HG02610 (cell line): ENCODE measurements at regions not wholly inside any gene's neighbourhood (a gene's known extent, or its start where the extent isn't known, plus 50 kb on each side); places are given as distances from the start of the nearest gene placed in this dataset.

Source experiments
- ATAC-seq: cut with Tn5 transposase; IDR thresholded peaks from one replicate; pipeline ENCODE4 v1.9.1; 2021; ENCODE audit warnings: mild to moderate bottlenecking, moderate library complexity; ENCODE audit not compliant: unreplicated experiment

DNA sequence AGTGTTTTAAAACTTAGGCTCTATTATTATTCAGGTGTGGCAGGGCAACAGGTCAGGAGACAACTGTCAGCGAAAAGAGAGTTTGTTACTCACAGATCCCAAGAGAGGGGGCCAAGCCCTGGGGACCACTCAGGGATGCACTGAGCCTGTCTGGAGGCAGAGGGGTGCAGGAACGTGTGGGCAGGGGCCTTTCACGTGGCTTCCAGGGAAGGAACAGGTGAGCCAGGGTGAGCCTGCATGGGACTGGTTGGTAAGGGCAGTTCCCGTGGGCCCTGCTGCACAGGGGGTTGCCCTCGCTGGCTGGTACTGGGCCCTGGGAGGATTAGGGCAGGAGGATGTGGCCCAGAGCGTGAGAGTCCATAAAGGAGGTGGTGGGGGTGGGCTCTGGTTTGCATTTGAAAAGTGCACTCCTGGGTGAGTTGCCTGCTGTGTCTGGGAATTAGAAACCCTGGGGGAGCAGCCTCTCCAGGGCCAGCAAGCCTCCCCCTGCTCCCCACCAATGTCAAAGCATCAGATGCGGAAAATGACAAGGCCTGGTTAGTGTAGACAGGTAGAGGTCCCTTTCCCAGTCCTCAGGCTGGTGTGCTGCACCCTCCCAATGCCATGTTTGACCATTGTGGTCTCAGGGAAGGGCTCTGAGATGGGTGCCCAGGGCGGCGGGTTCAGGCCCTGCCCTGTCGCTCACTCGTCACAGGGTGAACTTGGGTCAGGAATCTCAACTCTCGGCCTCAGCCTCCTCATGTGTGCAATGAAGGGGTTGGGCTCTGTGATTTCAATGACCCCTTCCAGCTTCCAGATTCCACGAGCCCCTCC lies 127.4 kb upstream of the RPS6KA2 start:
- no peak for ATAC-seq

DNA sequence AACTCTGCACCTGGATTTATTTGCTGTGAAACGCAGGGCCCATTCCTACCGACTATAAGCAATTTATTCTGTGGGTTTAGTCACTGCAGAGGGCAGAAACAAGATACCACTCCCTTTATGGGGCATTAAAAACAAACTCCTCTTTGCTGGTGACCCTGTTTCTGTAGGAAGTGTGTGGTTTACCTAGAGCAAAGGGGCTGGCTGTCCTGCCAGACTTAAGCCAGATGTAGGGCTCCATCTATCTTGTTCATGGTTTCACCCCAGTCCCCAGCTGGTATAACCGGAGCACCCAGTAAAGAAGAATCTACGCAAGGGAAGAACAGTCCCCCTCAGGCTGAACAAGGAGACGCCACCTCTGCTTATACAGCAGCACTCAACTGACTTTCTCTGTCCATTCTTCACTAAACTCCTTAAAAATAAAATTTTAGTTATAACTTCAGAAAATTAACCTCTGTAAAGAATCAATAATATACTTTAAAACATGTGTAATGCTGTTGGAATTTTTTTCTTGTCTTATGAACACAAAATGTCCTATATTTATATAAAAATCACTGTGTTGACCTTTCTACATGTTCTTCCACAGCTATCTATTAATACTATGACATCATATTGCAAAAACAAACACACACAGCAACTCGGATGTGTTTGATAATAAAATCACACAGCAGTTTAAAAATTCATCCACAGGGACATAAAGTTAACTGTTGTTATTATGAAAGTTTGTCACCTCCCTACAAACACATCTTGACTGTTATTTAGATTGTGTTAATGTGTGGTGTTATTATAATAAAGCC lies 126.1 kb upstream of the RPS6KA2 start:
- no peak for ATAC-seq

GRCh38 chr6:166752097-166752496 lies 125.0 kb upstream of the RPS6KA2 start:
- peak; percentile 98 for ATAC-seq

DNA sequence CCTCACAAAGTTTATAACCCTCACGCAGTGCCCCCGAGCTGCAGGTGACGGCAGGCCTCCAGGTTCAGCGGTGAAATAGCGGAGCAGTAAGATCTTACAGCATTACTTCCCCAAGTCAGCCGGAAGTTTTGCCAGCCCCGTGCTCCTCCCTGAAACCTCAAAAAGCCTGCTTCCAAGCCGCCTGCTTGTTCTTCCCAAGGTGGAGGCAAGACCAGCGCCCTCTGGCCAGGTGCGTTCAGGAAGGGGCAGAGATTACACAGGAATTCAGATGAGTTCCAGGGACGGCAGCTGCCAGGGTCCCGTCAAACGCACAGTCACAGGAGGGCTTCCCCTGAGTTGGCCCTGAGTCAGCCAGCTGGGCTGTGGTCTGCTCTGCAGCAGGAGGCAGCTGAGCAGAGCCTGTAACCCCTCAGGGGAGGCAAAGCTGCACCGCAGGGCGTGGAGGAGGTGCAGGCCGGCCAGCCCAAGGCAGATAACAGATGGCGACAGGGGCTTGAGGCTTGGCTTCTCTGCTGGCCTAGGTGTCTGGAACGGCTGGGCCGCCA lies 124.1 kb upstream of the RPS6KA2 start:
- ATAC-seq, result peak; percentile 89

DNA sequence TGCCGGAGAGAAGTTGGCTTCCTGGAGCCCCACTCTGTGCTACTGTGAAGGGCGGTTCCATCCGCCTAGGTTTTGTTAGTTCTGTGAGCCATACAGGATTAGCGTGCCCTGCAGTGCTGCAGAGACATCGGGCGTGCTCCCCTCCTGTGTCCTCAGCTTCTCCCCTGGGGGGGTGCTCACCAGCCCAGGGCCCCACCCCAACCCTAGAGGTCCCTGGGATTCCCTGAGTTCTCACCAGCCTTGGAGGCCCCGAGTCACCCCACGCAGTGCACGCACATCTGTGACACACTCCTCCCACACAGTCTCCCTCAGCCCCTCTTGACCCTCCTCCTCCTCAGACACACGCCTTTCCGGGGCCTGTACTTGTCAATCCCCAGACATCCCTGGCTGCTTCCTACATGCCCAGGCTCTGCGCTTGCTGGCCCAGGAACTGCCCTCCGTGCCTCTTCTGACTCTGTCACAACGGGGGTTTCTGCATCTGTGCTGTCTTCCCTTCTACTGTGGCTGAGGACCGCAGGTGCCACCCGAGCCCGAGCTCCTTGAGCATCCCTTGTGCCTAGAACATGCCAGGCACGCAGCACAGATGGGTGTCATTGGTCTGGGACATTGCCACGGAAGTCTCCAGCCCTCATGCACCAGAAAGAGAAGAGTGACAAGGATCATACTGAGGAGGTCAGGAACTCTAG lies 123.2 kb upstream of the RPS6KA2 start:
- no peak for ATAC-seq

GRCh38 chr6:166749666-166750065 lies 122.6 kb upstream of the RPS6KA2 start:
- ATAC-seq, result no peak

DNA sequence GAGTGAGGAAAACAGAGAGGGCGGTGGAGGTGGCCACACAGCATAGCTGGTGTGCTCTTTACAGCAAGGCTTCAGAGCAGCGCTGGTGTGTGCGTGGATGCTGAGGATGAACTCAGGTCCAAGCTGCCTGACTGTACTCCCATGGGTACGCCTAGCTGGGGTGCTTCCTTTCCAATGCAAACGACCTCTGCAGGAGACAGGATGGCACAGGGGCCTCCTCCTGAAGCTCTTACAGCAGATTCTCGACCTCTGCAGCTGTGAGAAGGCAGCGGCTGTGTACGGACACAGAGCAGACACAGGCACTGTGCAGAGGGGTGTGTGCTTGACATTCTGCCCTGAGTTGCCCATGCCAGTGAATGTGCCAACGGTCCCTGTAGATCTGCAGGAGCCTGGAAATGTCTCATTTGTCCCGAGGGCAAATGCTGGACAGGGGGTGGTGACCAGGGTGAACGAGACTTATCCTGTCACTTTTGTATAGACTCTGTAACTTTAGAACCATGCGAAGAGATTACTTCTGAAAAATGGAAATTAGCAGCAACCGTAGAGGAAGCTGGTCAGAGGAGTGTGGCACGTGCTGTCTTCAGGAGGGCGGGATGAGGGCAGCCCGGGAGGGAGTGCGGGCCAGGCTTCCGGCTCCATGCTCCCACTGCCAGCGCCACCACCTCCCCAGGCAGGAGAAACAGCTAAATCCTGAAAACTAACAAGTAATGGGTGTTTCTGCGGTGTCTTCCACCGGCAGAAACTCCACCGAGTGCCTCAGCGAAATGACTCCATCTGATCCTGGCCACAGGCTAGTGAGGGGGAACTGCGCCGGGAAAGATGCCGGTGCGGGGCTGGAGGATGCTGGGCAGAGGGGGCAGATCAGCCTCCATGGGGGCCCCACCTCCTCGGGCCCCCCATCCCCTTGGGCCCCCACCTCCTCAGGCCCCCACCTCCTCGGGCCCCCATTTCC lies 120.9 kb upstream of the RPS6KA2 start:
- no peak for ATAC-seq

- ATAC-seq, result no peak
Measured at GRCh38 chr6:166745801-166746668, 119.0 kb upstream of the RPS6KA2 start.

GRCh38 chr6:166744223-166745134 lies 117.4 kb upstream of the RPS6KA2 start:
- no peak for ATAC-seq

DNA sequence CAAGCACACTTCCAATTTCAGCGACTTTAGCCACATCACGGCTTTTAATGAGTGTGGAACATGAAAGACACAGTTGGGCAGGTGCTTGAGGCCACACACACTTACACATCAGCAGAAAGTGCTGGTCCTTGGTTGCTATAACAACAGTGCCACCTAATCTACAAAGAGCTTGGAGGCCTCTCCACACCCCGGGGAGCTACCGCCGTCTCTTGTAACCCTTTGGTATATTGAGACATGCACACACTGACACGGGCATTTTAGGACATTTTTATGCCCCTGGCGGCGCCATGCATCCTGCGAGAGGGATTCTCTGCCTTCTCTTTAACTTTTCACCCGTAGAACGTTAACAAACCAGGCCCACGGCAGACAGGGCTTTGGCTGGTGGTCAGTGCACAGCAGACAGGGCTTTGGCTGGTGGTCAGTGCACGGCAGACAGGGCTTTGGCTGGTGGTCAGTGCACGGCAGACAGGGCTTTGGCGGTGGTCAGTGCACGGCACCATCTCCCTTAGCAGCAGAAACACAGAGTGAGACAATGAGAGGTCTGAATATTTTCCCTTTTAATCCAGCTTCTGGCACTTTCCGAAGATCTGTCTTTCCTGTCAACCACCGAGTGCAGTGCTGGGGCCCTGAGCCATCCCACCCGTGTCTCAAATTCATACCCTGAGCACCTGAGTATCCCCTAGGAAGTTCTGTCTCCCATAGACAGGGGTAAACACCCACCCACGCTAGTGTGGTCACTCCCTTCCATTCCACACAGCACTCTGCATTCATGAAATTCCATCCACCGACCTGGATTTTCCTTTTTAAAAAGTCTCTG lies 116.6 kb upstream of the RPS6KA2 start:
- ATAC-seq, result no peak

GRCh38 chr6:166742981-166743380 lies 115.9 kb upstream of the RPS6KA2 start:
- no peak for ATAC-seq

- no peak for ATAC-seq
Measured at GRCh38 chr6:166739976-166740318, 112.9 kb upstream of the RPS6KA2 start.

DNA sequence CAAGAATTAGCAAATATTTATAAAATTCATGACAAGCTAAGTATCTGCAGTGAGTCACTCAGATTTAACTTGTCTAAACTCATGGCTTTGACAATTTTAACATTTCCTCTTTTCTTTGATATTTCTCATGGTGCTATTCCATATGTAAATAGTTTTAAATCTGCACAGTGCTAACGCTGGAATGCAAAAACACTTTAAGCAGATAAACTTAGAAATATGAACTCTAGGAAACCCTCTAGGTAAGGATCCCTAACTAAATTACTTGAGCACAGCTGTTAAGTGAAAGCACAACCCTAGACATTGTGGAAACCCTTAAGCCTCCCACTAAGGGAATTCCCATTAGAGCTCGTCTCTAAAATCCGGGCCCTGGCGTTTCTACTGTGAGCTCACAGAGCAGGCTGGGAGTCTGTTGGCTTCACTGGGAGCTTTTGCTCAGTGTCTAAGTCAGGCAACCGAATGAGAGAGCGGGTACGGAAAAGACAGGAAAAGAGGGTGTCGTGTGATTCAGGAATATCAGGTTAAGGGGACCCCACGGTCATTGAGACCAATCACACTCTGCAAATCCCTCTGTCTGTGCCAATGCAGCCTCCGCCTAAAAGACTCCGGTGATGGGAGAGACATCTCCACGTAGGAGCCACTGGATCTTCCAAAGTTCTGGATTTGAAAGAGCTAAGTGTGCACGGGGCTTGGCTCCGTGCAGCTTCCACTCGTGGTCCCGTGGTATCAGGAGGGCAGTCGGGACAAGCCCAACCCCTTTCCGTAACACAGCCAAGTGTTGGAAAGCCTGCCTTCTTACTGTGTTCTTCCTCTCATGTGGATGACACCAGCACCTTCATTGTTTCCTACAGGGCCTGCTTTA lies 112.3 kb upstream of the RPS6KA2 start:
- no peak for ATAC-seq

DNA sequence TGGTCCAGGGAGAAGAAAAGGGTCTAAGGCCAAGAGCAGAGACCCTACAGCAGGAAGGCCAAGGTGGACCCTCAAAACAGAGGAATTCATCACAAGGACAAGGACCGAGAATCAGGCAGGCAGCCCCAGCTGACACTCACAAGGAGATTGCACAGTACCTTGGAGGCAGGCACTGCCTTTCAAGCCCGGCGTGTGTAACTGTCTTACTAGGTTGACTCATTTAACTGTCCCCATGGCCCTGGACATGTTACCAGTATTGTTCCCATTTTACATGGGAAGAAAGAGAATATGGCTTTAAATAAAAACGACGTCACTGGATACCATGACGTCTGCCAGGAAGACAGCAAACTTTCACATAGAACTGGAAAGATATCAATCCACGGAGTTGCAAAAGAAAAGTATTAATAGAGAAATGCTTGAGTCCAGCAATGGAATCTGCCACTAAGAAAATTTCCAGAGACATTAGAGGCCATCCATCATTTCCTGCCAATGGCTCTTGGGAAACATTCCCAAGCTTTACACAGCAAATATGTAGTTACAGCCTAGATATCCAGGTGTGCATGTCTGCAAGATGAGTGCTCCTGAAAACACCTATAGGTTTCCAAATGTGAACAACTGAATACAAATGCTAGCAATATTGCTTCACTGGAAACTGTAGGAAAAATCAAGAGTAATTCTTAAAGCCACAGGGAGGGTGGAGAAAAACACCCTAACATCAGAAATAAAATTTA lies 111.5 kb upstream of the RPS6KA2 start:
- ATAC-seq, result no peak

- ATAC-seq, result no peak
Measured at GRCh38 chr6:166737261-166737660, 110.2 kb upstream of the RPS6KA2 start.

- ATAC-seq, result no peak
Measured at GRCh38 chr6:166736634-166737033, 109.6 kb upstream of the RPS6KA2 start.
